GM19468 (cell line): ENCODE measurements at regions not wholly inside any gene's neighbourhood (a gene's known extent, or its start where the extent isn't known, plus 50 kb on each side); places are given as distances from the start of the nearest gene placed in this dataset.
"Not testable (repeated sequence)": the region's sequence is repeated elsewhere in the genome, so short reads cannot be mapped to it uniquely, and the experiment has no call there.

Experiments used
- ATAC-seq: cut with Tn5 transposase; IDR thresholded peaks from one replicate; pipeline ENCODE4 v1.9.1; 2021; ENCODE audit warnings: mild to moderate bottlenecking, moderate library complexity, moderate number of reproducible peaks; ENCODE audit not compliant: unreplicated experiment; ENCODE audit errors: extremely low read depth

GRCh38 chr6:86629123-86629522, 308.2 kb upstream of the HTR1E start:
- ATAC-seq = no peak

- no peak for ATAC-seq
Measured at GRCh38 chr6:86619428-86619827, 317.9 kb upstream of the HTR1E start.

- no peak for ATAC-seq
Measured at GRCh38 chr6:86615299-86615698, 322.0 kb upstream of the HTR1E start.

- ATAC-seq = no peak
Measured at GRCh38 chr6:86609549-86610388, 327.6 kb upstream of the HTR1E start.

DNA sequence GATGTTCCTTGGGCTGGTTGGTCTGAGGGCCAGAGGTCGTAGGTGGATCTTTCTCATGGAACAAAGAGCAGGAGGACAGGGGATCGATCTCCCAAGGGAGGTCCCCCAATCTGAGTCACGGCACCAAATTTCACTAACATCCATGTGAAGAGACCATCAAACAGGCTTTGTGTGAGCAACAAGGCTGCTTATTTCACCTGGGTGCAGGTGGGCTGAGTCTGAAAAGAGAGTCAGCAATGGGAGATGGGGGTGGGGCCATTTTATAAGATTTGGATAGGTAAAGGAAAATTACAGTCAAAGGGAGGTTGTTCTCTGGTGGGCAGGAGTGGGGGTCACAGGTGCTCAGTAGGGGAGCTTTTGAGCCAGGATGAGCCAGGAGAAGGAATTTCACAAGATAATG, 334.0 kb upstream of the HTR1E start:
- not testable (repeated sequence) for ATAC-seq

- not testable (repeated sequence) for ATAC-seq
Measured at GRCh38 chr6:86602093-86602492, 335.2 kb upstream of the HTR1E start.

DNA sequence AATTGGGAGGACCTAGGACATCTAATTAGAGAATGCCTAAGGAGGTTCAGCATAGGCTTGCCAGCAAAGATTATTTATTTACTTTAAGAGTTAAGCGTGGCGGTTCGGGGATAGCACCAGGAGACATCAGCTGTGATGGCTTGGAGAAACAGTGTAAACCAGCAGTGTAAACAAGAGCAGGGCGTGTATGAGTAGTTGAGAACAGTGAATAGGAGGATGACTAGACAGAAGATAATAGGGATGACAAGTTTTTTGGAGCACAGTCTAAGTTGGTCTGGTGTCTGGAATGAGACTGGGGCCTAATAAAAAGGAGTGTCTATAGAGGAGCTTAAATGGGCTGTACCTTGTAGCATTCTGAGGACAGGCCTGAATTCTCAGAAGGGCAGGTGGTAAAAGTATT, 338.4 kb upstream of the HTR1E start:
- ATAC-seq = not testable (repeated sequence)

DNA sequence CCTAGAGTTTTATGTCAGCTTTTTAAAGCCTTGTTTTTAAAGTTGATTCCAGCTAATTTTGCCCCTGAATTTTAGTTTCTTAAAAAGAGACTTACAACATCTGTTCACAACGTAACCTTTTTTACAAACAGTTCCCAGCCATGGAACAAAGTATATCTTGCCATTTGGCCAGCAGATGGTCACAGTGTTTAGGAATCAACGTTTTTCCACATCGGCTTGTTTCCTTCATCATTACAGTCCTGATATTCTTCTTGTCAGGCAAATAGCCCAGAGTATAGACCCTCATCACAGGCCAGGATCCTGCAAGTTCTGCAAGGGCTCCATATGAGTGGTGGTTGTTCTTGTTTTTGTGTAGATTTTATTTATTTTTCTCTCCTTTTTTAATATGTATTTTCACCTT, 341.7 kb upstream of the HTR1E start:
- no peak for ATAC-seq

DNA sequence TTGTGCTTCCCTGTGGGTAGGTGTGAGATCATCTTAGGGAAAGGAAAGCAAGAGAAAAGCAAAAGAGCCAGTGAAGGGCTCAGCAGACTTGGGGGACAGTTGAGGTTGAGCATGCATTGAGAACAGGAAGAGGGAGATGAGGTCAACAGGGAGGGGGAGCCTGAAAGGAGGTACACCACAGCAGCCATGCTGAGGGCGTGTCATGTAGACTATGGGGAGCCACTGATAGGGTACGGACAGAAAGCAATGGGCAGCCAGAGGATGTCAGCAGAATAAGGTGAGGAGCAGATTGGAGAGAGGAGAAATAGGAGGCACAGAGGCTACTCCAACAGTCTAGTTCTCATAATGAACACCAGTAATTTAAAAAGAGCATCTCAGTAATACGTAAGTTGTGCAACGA, 351.1 kb upstream of the HTR1E start:
- ATAC-seq = no peak

DNA sequence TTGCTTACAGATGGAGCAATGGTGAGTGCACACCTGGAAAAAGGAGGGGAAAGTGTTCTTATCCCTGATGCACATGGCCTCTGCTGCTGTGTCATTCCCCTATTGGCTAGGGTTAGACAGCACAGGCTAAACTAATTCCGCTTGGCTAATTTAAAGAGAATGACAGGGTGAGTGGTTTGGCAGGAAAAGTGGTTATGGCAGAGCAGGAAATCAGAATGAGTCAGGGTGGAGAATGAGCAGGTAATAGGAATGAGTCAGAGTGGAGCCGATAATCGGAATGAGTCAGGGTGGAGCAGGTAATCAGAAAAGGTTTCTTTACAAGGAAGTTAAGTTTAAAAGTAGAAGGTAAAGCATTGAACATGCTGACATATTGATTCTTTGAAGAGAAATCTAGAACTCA, 355.5 kb upstream of the HTR1E start:
- ATAC-seq = no peak

DNA sequence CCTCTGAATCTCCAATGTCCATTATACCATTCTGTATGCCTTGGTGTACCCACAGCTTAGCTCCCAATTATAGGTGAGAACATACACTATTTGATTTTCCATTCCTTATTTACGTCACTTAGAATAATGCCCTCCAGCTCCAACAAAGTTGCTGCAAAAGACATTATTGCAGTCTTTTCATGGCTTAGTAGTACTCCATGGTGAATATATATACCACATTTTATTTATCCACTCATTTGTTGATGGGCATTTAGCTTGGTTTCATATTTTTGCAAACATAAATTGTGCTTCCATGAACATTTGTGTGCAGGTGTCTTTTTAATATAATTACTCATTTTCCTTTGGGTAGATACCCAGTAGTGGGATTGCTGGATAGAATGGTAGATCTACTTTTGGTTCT, 374.1 kb upstream of the HTR1E start:
- ATAC-seq = no peak

- no peak for ATAC-seq
Measured at GRCh38 chr6:86558318-86558717, 379.0 kb upstream of the HTR1E start.

DNA sequence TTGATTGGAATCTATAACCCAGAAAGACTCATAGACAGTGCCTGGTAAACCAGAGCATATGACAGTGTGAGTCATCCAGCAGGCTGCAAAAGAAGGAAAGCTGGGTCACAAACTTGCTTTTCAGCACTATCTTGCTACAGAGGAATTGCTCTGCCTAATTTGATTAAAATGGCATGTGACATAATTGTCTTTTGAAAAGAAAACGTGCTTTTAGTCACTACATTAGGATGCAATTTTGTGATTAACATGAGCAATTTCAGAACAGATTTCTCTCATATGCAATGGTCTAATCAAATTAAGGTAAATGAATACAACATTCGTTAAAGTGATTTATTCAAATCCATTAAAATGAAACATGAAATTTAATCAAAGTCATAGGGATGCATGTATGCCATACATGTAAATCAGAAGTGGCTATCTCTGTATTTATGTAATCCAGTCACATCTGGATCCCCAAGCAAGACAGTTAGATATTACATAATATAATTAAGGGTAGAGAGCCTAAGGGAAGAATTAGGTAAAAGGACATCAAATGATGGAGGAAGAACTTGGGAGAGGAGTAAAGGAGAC, 400.0 kb upstream of the HTR1E start:
- ATAC-seq = no peak

- no peak for ATAC-seq
Measured at GRCh38 chr6:86536121-86536520, 401.2 kb upstream of the HTR1E start.

- ATAC-seq = no peak
Measured at GRCh38 chr6:86535100-86535499, 402.2 kb upstream of the HTR1E start.

DNA sequence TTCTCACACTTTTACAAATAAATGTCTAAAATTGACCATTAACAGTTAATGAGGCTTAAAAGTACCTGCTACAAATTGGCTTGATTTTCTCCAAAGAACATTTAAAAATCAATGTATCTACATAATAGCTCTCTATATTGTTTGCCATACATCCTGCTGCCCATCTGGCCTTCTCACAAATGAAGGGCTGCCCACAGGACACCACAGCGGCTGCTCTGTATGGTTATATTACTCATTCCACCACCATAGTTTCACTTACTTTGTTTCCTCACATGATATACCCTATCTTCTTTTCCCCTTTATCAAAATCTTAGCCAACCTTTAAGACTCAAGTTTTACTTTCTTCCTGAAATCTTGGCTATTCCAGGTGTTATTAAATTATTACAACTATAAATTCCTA, 407.7 kb upstream of the HTR1E start:
- no peak for ATAC-seq

GRCh38 chr6:86526238-86526637, 411.1 kb upstream of the HTR1E start:
- no peak for ATAC-seq

DNA sequence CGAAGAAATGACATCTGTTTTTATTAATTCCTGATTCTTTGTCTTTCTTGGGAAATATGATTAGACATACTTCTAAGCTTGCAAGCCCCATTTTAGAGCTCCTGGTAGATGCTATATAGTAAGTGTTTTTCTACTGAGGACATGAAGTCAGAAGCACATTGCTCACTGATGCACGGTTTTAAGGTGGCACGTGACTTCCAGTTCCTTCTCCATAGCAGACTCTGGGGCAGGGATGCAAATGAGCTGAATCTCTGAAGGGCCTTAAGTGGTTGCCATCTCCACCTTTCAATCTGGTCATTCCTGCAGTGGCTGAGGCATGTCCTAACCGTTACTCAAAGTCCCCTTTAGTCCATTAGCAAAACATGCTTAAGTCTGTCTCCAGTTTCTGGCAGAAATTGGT, 421.2 kb upstream of the HTR1E start:
- ATAC-seq = no peak

DNA sequence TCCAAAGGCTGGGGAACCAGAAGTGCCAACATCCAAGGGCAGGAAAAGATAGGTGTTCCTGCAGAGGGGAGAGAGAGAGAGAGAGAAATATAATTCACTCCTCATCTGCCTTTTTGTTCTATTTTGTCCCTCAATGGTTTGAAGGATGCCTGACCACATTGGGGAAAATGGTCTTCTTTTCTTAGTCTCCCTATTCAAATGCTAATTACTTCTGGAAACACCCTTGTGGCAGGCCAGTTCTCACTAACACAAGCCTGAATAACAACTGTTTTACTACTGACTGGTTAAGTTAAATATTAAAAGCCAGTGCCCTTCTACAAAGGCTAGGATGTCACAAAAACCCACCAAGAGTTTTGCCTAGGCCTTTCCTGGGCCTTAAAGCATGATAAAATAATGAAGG, 425.4 kb upstream of the HTR1E start:
- no peak for ATAC-seq

DNA sequence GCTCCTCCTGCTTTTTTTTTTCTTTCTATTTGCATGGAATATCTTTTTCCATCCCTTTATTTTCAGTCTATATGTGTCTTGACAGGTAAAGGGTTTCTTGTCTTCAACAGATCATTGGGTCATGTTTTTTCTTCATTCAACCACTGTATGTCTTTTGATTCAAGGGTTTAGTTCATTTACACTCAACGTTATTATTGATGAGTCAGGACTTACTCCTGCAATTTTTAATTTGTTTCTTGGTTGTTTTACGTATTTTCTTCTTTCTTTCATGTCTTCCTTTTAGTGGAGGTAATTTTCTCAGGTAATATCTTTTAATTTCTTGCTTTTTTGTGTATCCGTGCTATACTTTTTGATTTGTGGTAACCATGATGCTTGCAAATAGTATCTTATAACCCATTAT, 429.1 kb upstream of the HTR1E start:
- no peak for ATAC-seq

GRCh38 chr6:86502497-86502896, 434.8 kb upstream of the HTR1E start:
- no peak for ATAC-seq

- no peak for ATAC-seq
Measured at GRCh38 chr6:86500035-86500434, 437.3 kb upstream of the HTR1E start.
